H54 (cell line): ENCODE measurements at regions not wholly inside any gene's neighbourhood (a gene's known extent, or its start where the extent isn't known, plus 50 kb on each side); places are given as distances from the start of the nearest gene placed in this dataset.

ENCODE experiments used
- DNase-seq: peaks from one replicate; pipeline ENCODE4 v3.0.0; 2011; ENCODE audit warnings: low spot score, mixed read lengths; ENCODE audit not compliant: insufficient read length
- FAIRE-seq: peaks from 3 replicates; lab custom pipeline; 2011; peaks lifted over from hg19 to GRCh38; lab: Jason Lieb, UNC
- POLR2A ChIP-seq: IDR thresholded peaks from 2 replicates; pipeline ENCODE4 v1.6.1; 2011; ENCODE audit warnings: low read depth, mild to moderate bottlenecking, low read length

GRCh38 chr6:133759524-133759923, 129.4 kb upstream of the TCF21 start:
- no peak for DNase-seq
- TF ChIP-seq POLR2A, result no peak
- no peak for FAIRE-seq

GRCh38 chr6:133761706-133762105, 127.2 kb upstream of the TCF21 start:
- no peak for TF ChIP-seq POLR2A
- no peak for DNase-seq
- no peak for FAIRE-seq

- FAIRE-seq, result no peak
- no peak for DNase-seq
- no peak for TF ChIP-seq POLR2A
Measured at GRCh38 chr6:133764008-133764753, 124.7 kb upstream of the TCF21 start.

- TF ChIP-seq POLR2A, result no peak
- no peak for DNase-seq
- no peak for FAIRE-seq
Measured at GRCh38 chr6:133764754-133765208, 124.1 kb upstream of the TCF21 start.

GRCh38 chr6:133767357-133767970, 121.4 kb upstream of the TCF21 start:
- TF ChIP-seq POLR2A, result no peak
- FAIRE-seq (no peak), DNase-seq (no peak)

GRCh38 chr6:133768656-133769295, 120.1 kb upstream of the TCF21 start:
- no peak for FAIRE-seq

GRCh38 chr6:133769463-133769862, 119.5 kb upstream of the TCF21 start:
- no peak for TF ChIP-seq POLR2A
- FAIRE-seq (no peak), DNase-seq (no peak)

More at GRCh38 chr6:133768656-133769295, 120.1 kb upstream of the TCF21 start:
- no peak for TF ChIP-seq POLR2A
- no peak for DNase-seq

GRCh38 chr6:133772567-133772966, 116.3 kb upstream of the TCF21 start:
- FAIRE-seq (no peak), DNase-seq (no peak)
- TF ChIP-seq POLR2A, result no peak

- DNase-seq (no peak), FAIRE-seq (no peak)
Measured at GRCh38 chr6:133773776-133774175, 115.1 kb upstream of the TCF21 start.

GRCh38 chr6:133774356-133774755, 114.6 kb upstream of the TCF21 start:
- DNase-seq (peak; percentile 8), FAIRE-seq (peak; percentile 58)
- TF ChIP-seq POLR2A, result no peak

More at GRCh38 chr6:133773776-133774175, 115.1 kb upstream of the TCF21 start:
- TF ChIP-seq POLR2A, result no peak

GRCh38 chr6:133778414-133779130, 110.3 kb upstream of the TCF21 start:
- no peak for TF ChIP-seq POLR2A
- no peak for DNase-seq
- no peak for FAIRE-seq

- DNase-seq, result no peak
Measured at GRCh38 chr6:133779916-133780695, 108.8 kb upstream of the TCF21 start.

GRCh38 chr6:133786016-133786415, 102.9 kb upstream of the TCF21 start:
- no peak for TF ChIP-seq POLR2A
- DNase-seq (no peak), FAIRE-seq (no peak)

More at GRCh38 chr6:133779916-133780695, 108.8 kb upstream of the TCF21 start:
- no peak for TF ChIP-seq POLR2A
- FAIRE-seq, result no peak

GRCh38 chr6:133787122-133787521, 101.8 kb upstream of the TCF21 start:
- no peak for TF ChIP-seq POLR2A
- DNase-seq (no peak), FAIRE-seq (no peak)
